ENCODE measurements at regions not wholly inside any gene's neighbourhood (a gene's known extent, or its start where the extent isn't known, plus 50 kb on each side); places are given as distances from the start of the nearest gene placed in this dataset.

DNA sequence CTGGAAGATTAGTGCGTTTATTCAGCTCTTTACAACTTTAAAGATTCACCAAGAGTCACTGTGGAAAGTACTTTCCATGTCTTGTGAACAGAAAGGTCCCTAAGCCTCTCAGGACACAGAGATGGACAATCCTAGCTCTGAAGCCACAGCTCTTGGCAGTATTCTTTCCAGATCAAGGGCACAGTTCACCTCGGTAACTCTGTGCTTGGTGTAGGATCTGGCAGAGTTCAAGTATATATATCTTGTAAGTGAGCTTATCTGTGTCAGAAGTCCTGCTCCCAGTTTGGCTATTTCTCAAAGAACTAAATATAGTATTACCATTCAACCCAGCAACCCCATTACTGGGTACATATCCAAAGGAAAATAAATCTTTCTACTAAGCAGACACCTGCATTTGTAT, 183.7 kb downstream of the CBLN1 start:
- no peak overlapping the region for H3K27ac ChIP-seq (ENCODE audit: low read length)
- WGBS, result 56% methylated on average over 2 of the region's 2 CpGs
- no peaks in the 10 kb centered on the region for H3K9me3 ChIP-seq (ENCODE audit: control insufficient read depth, low read length)
- no peak overlapping the region for H3K4me3 ChIP-seq (ENCODE audit: low read length)
- H3K27me3 ChIP-seq (ENCODE audit: control insufficient read depth, insufficient read depth), result no peaks in the 10 kb centered on the region
- intact Hi-C loops (cut with DNase I), result no loop called here
- ATAC-seq (peak in 1 of 2 donors; percentile 69), DNase-seq (no peak)
- H3K4me1 ChIP-seq (ENCODE audit: control insufficient read depth, insufficient read depth, low read length), result no peaks in the 10 kb centered on the region

DNA sequence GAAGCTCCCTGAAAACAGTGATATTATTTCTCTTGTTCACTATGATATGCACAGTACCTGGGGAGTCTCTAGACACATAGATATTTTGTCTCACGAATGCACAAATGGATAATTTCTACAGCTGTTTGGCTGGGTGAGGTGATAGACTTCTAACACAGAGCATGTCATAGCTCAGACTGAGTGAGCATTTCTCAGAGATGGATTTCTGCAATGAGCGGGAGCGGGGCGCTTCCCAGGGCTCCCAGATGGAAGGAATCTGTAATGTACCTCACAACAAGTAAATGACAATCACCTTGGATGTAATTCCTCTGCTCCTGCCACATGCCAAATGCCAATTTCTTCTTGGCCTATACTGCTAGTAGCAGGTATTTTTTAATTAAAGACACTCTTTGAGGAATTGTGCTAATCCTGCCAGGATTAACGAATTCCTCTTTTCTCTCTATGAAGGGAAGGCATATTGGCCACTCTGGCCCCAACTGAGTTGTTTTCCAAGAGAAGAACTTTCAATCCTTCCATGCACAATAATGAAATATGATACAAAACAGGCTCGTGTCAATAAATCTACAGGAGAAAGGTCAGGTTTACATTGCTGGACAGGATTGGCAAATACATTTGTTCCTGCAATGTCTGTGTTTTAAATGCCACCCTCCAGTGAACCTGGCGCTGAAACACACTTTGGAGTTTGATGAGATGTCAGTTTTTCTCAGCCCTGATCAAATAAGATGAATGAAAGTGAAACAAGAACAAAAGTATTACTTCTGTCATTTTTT, 185.3 kb downstream of the CBLN1 start:
- no peaks in the 10 kb centered on the region for H3K27me3 ChIP-seq (ENCODE audit: control insufficient read depth, insufficient read depth)
- H3K4me3 ChIP-seq (ENCODE audit: low read length), result no peak overlapping the region
- intact Hi-C loops (cut with DNase I), result no loop called here
- 76% methylated on average over 7 of the region's 7 CpGs for WGBS
- DNase-seq, result no peak
- no peak for ATAC-seq
- no peaks in the 10 kb centered on the region for H3K4me1 ChIP-seq (ENCODE audit: control insufficient read depth, insufficient read depth, low read length)
- H3K9me3 ChIP-seq (ENCODE audit: control insufficient read depth, low read length), result no peaks in the 10 kb centered on the region
- no peak overlapping the region for H3K27ac ChIP-seq (ENCODE audit: low read length)

DNA sequence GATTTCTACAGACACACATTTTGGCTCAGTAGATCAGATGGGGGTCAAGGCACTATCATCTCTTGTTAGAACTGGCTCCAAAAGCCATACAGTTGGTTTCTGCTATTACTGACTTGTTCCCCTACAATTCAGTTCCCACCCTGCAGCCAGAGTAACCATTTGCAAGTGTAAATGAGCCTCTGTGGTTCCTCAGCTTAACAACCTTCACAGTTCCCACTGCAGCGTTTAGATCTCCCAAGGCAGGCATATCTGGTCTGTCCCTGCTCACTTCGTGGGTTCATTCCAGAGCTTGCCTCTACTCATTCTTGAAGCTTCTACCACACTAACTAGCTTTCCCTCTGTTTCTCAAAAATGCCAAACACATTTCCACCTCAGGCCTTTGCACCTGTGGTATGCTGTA, 186.1 kb downstream of the CBLN1 start:
- ATAC-seq (no peak), DNase-seq (no peak)
- no peaks in the 10 kb centered on the region for H3K27me3 ChIP-seq (ENCODE audit: control insufficient read depth, insufficient read depth)
- WGBS, result 16% methylated on average over 2 of the region's 2 CpGs
- intact Hi-C loops (cut with DNase I), result no loop called here
- H3K9me3 ChIP-seq (ENCODE audit: control insufficient read depth, low read length), result no peaks in the 10 kb centered on the region
- H3K4me1 ChIP-seq (ENCODE audit: control insufficient read depth, insufficient read depth, low read length), result no peaks in the 10 kb centered on the region
- no peak overlapping the region for H3K27ac ChIP-seq (ENCODE audit: low read length)
- H3K4me3 ChIP-seq (ENCODE audit: low read length), result no peak overlapping the region

DNA sequence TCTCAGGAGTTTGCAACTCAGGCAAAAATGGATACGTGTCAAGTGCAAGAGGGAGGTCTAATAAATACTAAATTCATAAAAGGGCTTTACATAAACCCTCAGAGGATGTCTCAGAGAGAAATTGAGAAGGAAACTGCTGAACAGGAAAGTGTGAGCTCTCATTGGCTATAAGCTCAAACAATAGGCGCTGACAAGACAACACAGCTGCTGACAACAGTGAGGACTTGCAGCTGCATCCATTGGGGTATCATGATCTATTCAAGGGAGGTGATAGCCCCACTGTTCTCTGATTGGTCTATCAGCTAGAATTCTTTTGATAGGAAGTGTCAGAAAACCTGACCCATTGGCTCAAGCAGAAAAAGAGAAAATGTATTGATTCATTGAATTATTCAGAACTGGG, 187.2 kb downstream of the CBLN1 start:
- DNase-seq (no peak), ATAC-seq (no peak)
- intact Hi-C loops (cut with DNase I), result no loop called here
- H3K27ac ChIP-seq (ENCODE audit: low read length), result no peak overlapping the region
- H3K9me3 ChIP-seq (ENCODE audit: control insufficient read depth, low read length), result no peaks in the 10 kb centered on the region
- no peaks in the 10 kb centered on the region for H3K4me1 ChIP-seq (ENCODE audit: control insufficient read depth, insufficient read depth, low read length)
- no peaks in the 10 kb centered on the region for H3K27me3 ChIP-seq (ENCODE audit: control insufficient read depth, insufficient read depth)
- no peak overlapping the region for H3K4me3 ChIP-seq (ENCODE audit: low read length)
- 47% methylated on average over 2 of the region's 2 CpGs for WGBS

DNA sequence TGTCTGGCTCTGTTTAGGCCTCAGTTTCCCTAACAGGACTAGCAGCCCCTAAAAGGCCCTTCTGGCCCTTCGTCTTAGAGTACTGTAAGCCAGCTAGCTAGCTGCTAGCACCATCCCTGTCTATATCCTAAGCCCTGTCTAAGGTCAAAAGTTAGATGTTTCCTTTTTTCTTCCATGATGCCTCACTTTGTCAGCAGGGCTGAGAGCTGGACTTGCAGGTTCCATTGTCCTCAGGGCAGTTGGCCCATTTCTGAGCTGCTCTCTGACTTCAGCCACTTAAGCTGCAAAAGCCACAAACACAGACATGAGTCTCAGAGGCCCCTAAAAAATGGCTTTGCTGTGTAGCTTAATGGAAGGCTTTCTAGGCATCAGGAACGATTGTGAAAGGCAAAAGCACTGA, 187.7 kb downstream of the CBLN1 start:
- DNase-seq (no peak), ATAC-seq (no peak)
- no peaks in the 10 kb centered on the region for H3K4me1 ChIP-seq (ENCODE audit: control insufficient read depth, insufficient read depth, low read length)
- no peaks in the 10 kb centered on the region for H3K9me3 ChIP-seq (ENCODE audit: control insufficient read depth, low read length)
- WGBS, result 56% methylated on average over 2 of the region's 2 CpGs
- intact Hi-C loops (cut with DNase I), result no loop called here
- no peaks in the 10 kb centered on the region for H3K27me3 ChIP-seq (ENCODE audit: control insufficient read depth, insufficient read depth)
- H3K4me3 ChIP-seq (ENCODE audit: low read length), result no peak overlapping the region
- H3K27ac ChIP-seq (ENCODE audit: low read length), result no peak overlapping the region

DNA sequence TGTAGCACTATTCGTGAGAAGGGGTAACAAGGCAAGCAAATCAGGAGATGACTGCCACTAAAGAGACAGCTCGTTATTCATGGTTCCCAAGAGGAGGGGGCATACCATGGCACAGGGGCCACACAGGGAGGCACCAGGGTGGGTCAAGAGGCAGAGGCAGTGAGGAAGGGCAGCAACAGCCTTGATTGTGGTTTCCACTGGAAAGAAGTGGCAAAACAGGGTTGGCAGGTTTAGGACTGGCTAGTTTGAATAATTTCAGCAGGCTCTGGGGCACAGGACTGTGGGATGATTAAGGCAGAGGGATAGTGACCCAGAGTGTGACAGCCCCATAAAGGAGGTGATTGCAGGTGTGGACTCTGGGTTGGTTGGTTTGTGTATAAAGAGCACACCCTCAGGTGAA, 188.9 kb downstream of the CBLN1 start:
- 62% methylated on average over 2 of the region's 2 CpGs for WGBS
- intact Hi-C loops (cut with DNase I), result no loop called here
- no peak for DNase-seq
- H3K4me3 ChIP-seq (ENCODE audit: low read length), result no peak overlapping the region
- no peak overlapping the region for H3K27ac ChIP-seq (ENCODE audit: low read length)
- H3K27me3 ChIP-seq (ENCODE audit: control insufficient read depth, insufficient read depth), result no peaks in the 10 kb centered on the region
- ATAC-seq, result no peak
- no peaks in the 10 kb centered on the region for H3K4me1 ChIP-seq (ENCODE audit: control insufficient read depth, insufficient read depth, low read length)
- H3K9me3 ChIP-seq (ENCODE audit: control insufficient read depth, low read length), result no peaks in the 10 kb centered on the region

DNA sequence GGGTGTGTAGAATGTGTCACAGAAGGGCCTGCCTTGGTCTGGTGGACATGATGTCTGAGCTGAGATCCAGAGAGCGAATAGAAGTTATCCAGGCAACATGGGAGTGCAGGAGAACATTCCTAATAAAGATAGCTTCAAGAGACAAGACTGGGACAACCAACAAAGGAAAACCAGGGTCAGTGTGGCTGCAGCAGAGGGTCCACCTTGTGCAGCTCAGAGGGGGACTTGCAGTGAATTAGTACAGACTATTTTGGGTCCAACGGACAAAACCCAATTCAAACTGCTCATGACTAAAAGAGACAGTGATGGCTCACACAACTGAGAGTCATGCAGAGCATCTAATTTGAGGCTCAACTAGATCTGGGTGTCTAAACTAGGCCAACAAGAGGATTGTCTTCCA, 192.1 kb downstream of the CBLN1 start:
- no peaks in the 10 kb centered on the region for H3K4me1 ChIP-seq (ENCODE audit: control insufficient read depth, insufficient read depth, low read length)
- ATAC-seq (no peak), DNase-seq (no peak)
- no peaks in the 10 kb centered on the region for H3K9me3 ChIP-seq (ENCODE audit: control insufficient read depth, low read length)
- H3K27me3 ChIP-seq (ENCODE audit: control insufficient read depth, insufficient read depth), result no peaks in the 10 kb centered on the region
- intact Hi-C loops (cut with DNase I), result no loop called here
- H3K4me3 ChIP-seq (ENCODE audit: low read length), result no peak overlapping the region
- H3K27ac ChIP-seq (ENCODE audit: low read length), result no peak overlapping the region
- WGBS, result 81% methylated on average over 2 of the region's 2 CpGs

DNA sequence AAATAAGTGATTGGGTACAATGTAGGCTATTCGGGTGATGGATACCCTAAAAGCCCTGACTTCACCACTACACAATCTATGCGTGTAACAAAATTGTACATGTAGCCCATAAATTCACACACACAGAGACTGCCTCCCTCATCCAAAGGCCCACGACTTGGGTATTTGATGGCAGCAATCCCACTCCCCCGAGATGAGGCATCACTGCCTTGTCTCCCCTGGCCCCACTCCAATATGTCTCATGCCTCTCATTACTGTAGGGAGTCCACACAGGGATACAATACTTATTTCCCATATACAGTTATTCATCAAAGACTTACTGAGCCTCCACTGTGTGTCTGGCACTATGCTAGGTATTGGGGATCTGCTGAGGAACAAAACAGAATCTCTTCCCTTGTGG, 192.6 kb downstream of the CBLN1 start:
- WGBS, result 75% methylated on average over 4 of the region's 4 CpGs
- Histone ChIP-seq H3K27ac (ENCODE audit: low read length) (no peak overlapping the region), H3K9me3 (ENCODE audit: control insufficient read depth, low read length) (no peaks in the 10 kb centered on the region), H3K27me3 (ENCODE audit: control insufficient read depth, insufficient read depth) (no peaks in the 10 kb centered on the region), H3K4me1 (ENCODE audit: control insufficient read depth, insufficient read depth, low read length) (no peaks in the 10 kb centered on the region), H3K4me3 (ENCODE audit: low read length) (no peak overlapping the region)
- DNase-seq (no peak), ATAC-seq (no peak)
- intact Hi-C loops (cut with DNase I), result no loop called here

DNA sequence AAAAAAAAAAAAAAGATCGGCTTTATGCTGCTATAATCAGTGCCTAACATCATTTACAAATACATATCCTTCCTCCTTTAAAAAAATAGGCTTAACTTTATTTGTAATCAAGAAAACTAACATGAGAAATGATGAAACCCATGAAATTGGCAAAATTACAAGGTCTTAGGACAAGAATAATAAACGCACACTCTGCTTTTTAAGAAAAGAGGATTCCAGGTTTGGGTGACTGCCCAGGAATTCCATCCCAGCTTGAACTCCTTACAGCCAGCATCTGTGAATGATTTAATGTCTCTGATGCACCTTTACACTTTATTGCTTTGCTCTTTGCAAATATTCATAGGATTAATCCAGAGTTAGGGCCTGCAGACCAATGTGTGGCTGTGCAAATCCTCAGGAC, 196.0 kb downstream of the CBLN1 start:
- no peak for DNase-seq
- Histone ChIP-seq H3K9me3 (ENCODE audit: control insufficient read depth, low read length) (no peaks in the 10 kb centered on the region), H3K4me3 (ENCODE audit: low read length) (no peak overlapping the region), H3K4me1 (ENCODE audit: control insufficient read depth, insufficient read depth, low read length) (no peaks in the 10 kb centered on the region), H3K27me3 (ENCODE audit: control insufficient read depth, insufficient read depth) (no peaks in the 10 kb centered on the region), H3K27ac (ENCODE audit: low read length) (no peak overlapping the region)
- ATAC-seq, result no peak
- intact Hi-C loops (cut with DNase I), result no loop called here
- 58% methylated on average over 2 of the region's 2 CpGs for WGBS

DNA sequence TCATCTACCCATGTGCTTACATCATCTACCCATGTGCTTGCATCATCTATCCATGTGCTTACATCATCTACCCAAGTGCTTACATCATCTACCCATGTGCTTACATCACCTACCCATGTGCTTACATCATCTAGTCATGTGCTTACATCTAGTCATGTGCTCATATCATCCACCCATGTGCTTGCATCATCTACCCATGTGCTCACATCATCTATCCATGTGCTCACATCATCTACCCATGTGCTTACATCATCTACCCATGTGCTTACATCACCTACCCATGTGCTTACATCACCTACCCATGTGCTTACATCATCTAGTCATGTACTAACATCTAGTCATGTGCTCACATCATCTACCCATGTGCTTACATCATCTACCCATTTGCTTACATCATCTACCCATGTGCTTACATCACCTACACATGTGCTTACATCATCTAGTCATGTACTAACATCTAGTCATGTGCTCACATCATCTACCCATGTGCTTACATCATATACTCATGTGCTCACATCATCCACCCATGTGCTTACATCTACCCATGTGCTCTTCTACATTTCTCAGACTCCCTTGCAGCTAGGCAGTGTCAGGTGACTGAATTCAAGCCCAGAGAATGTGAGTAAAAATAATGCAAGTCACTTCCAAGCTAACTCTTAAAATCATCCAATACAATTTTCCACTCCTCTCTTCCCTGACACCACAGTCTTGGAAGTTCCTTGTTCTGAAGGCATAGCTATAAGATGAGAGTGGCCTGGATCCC, 196.8 kb downstream of the CBLN1 start:
- no peaks in the 10 kb centered on the region for H3K27me3 ChIP-seq (ENCODE audit: control insufficient read depth, insufficient read depth)
- no peaks in the 10 kb centered on the region for H3K9me3 ChIP-seq (ENCODE audit: control insufficient read depth, low read length)
- no peak overlapping the region for H3K27ac ChIP-seq (ENCODE audit: low read length)
- no peak overlapping the region for H3K4me3 ChIP-seq (ENCODE audit: low read length)
- H3K4me1 ChIP-seq (ENCODE audit: control insufficient read depth, insufficient read depth, low read length), result no peaks in the 10 kb centered on the region
- DNase-seq (no peak), ATAC-seq (no peak)
- intact Hi-C loops (cut with DNase I), result no loop called here

DNA sequence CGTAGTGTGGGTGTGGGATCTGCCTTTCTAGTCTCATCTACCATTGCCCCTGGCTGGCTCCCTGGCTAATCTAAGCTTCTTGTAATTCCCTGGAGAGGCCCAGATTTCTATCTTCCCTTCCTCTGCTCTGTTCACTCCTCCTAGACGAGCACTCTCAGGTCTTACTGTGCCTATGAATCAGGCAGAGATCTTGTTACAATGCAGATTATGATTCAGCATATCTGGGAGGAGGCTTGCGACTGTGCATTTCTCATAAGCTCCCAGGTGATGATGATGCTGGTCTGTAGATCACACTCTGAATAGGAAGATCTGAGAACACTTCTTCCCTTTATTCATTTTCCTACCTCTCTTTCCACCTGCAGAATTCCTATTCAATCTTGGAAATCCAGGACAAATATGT, 200.1 kb downstream of the CBLN1 start:
- intact Hi-C loops (cut with DNase I), result no loop called here
- 43% methylated on average over 3 of the region's 3 CpGs for WGBS

More for the DNA sequence above, 200.1 kb downstream of the CBLN1 start:
- Histone ChIP-seq H3K27me3 (ENCODE audit: control insufficient read depth, insufficient read depth) (no peaks in the 10 kb centered on the region), H3K4me1 (ENCODE audit: control insufficient read depth, insufficient read depth, low read length) (no peaks in the 10 kb centered on the region), H3K27ac (ENCODE audit: low read length) (no peak overlapping the region), H3K9me3 (ENCODE audit: control insufficient read depth, low read length) (no peaks in the 10 kb centered on the region), H3K4me3 (ENCODE audit: low read length) (no peak overlapping the region)
- DNase-seq (no peak), ATAC-seq (no peak)
